Fibroblast of peridontal ligament (primary cell): ENCODE measurements at regions not wholly inside any gene's neighbourhood (a gene's known extent, or its start where the extent isn't known, plus 50 kb on each side); places are given as distances from the start of the nearest gene placed in this dataset.
"Not testable (repeated sequence)": the region's sequence is repeated elsewhere in the genome, so short reads cannot be mapped to it uniquely, and the experiment has no call there.

Source experiments
- DNase-seq: peaks from one replicate; pipeline ENCODE4 v3.0.0-alpha.2; 2010; ENCODE audit errors: extremely low read depth

DNA sequence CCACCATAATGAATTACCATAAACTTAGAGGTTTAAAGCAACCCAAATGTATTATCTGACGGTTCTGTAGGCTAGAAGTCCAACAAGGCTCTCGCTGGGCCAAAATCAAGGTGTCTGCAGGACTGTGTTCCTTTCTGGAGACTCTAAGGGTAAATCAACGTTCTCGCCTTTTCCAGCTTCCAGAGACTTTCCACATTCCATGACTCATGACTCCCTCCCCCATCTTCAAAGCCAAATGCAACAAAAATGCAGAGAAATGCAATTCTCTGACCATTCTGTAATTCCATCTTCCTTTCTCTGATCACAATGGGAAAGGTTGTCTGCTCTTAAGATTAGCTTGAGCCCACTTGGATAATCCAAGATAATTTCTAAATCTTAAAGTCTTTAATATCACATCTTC lies 287.1 kb downstream of the LTN1 start:
- DNase-seq: peak; percentile 29

- peak; percentile 43 for DNase-seq
These were observed 287.9 kb downstream of the LTN1 start for GRCh38 chr21:28704746-28705145.

- DNase-seq: no peak
These were observed 288.8 kb downstream of the LTN1 start for GRCh38 chr21:28703861-28704260.

DNA sequence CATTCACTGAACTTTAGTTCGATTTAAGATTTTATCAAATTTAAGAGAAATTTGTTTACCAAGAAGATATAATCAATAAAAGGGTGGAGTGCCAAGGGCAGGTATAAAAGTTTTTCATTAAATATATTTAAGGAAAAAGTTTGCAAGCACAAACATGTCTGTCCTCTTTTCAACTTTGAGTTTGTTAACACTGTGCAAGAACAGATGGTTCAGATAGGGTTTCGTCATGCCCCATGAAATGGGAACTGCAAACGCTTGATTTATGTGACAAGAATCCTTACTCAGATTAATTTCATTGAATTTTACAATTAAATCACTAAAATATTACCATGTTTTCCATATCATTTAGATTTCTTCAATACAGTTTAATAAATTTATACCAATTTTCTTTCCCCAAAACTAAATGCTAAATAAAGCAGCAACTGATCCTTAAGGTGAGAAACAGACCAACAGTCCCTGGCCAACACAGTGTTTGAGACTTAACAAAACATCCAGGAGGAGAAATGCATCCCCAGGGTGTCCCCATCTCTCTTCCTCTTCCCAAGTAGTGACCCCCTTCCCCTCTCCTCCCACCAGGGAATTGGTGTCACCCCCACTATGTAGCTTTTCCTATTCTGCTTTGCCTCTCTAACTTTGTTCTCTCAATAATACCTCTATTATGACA lies 292.9 kb downstream of the LTN1 start:
- peak; percentile 37 for DNase-seq

DNA sequence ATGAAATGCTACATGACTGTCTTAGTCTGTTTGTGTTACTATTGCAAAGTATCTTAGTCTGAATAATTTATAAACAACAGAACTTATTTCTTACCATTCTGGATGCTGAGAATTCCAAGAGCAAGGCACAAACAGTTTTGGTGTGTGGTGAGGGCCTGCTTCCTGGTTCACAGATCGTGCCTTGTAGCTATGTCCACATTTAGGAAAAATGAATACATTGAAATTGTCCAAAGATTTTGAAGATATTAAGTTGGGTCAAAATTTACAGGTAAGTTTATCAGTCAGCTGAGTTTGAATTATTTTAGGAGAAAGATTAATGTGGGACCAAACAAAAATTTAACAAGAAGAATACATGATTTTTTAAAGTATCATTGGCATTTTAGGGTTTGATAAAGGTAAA lies 293.5 kb downstream of the LTN1 start:
- DNase-seq: no peak

- DNase-seq: no peak
These were observed 295.8 kb downstream of the LTN1 start for GRCh38 chr21:28696844-28697410.

DNA sequence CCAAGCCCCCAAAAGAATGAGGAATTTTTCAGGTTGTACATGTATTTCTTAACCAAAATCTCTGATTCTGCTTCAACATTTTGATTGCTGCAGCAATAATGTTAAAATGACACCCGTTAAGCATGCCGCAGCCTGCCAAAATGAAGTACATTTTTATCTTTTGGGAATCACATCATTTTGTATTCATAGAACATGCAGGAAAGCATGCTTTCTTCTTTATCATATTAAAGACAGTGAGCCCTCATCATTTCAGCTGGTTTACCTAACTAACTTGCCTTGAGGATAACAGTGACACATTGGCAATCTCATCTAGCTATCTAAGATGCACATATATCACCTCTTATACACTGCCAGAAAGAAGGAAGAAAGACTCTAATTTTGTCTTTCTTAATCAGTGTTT lies 299.2 kb downstream of the LTN1 start:
- DNase-seq: no peak

DNA sequence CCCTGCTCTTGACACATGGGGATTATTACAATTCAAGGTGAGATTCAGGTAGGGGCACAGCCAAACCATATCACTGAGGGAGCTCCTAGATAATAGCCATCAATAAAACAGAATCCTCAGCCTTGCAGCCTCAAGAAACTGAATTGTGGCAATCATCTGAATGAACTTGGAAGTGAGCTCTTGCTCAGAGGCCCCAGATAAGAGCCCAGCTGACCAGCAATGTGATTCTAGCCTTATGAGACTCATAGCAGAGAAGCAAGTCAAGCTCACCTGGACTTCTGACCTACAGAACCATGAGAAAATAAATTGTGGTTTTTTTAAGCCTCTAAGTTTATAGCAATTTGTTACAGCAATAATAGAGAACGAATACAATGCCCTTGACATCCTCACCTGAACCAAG lies 302.5 kb downstream of the LTN1 start:
- no peak for DNase-seq

GRCh38 chr21:28688381-28688780 lies 304.3 kb downstream of the LTN1 start:
- DNase-seq: no peak

- DNase-seq: no peak
These were observed 305.1 kb downstream of the LTN1 start for GRCh38 chr21:28687586-28687985.

- no peak for DNase-seq
These were observed 308.5 kb downstream of the LTN1 start for GRCh38 chr21:28683982-28684752.

GRCh38 chr21:28682884-28683283 lies 309.8 kb downstream of the LTN1 start:
- not testable (repeated sequence) for DNase-seq

GRCh38 chr21:28677096-28677495 lies 315.6 kb downstream of the LTN1 start:
- DNase-seq: not testable (repeated sequence)

GRCh38 chr21:28675331-28676041 lies 317.2 kb downstream of the LTN1 start:
- DNase-seq: peak; percentile 11

GRCh38 chr21:28674763-28675162 lies 317.9 kb downstream of the LTN1 start:
- DNase-seq: no peak

- DNase-seq: no peak
These were observed 321.0 kb downstream of the LTN1 start for GRCh38 chr21:28671549-28672195.

DNA sequence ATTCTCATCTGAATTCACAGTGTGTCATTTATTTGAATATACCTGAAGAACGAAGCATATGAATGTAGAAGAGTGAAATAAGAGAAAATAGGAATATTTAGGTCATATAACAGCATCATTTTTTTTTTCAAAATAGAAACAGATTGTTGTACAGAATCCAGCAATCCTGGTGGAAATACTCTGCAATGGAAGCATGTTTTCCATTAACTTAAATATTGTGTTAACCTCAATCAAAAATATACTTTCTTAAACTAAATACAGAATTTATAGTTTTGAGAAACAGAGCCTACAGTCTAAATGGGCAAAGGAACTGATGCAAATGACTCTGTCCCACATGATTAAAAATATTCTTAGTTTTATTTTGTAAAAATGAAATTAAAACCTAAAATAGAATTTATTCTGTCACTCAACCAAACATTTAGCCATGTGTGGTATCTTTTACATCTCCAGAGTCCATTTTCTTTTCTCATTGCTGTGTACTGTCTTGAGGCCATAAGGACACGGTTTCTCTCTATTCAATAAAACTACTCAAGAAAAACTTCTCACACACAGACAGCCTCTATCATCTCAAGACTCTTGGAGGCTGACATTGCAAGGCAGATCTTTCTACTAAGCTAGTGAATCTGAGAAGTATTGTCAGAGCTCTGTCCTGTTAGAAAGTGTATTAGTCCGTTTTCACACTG lies 322.6 kb downstream of the LTN1 start:
- peak; percentile 64 for DNase-seq

DNA sequence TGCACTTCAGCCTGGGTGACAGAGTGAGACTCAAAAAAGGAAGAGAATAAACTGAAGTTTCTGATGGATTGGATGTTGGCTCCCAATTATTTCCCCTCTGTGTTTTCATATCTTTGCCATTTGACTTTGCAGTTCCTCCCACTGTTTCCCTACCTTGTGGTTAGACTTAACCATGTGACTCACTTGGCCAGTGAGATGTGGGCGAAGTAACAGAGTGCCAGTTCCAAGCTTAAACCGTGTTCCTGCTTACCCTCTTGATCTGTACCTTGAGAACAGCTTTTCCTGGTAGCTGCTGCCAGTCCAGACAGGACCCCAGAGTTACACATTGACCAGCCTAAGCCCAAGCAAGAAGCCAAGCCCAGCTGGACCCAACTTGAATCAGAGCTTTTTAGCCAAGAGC lies 323.4 kb downstream of the LTN1 start:
- DNase-seq: peak; percentile 8

GRCh38 chr21:28663754-28664153 lies 328.9 kb downstream of the LTN1 start:
- DNase-seq: no peak

- peak; percentile 32 for DNase-seq
These were observed 329.5 kb downstream of the LTN1 start for GRCh38 chr21:28663111-28663693.

DNA sequence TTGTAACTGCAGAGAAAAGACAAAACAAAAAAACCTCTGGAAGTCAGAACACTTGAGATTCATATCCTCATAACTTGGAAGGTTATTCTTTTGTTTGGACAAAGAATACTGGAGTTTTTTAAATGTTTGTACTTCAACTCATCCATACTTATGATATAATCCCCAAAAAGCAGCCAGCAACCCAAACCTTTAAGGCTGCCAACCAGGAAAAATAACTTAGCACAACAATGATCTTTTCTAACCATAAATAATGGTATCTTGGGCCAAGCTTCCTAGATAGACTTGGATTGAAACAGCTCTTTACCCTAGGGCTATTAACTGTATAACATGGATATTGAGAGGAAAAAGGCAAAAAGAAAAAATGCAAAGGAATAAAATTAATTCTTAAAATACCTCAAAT lies 335.1 kb downstream of the LTN1 start:
- DNase-seq: peak; percentile 31
